ENCODE measurements at regions not wholly inside any gene's neighbourhood (a gene's known extent, or its start where the extent isn't known, plus 50 kb on each side); places are given as distances from the start of the nearest gene placed in this dataset.

- TF ChIP-seq CTCF (conservative IDR thresholded peaks at IDR 0.05; ENCODE audit: low read depth in 2 of 2) (no peak), CREB1 (CRISPR knock-in tag; IDR thresholded peaks at IDR 0.05; ENCODE audit: low read depth) (no peak)
Observed at GRCh38 chr2:107585851-107586250, 240.8 kb upstream of the RGPD4 start.
